ENCODE measurements at regions not wholly inside any gene's neighbourhood (a gene's known extent, or its start where the extent isn't known, plus 50 kb on each side); places are given as distances from the start of the nearest gene placed in this dataset.

DNA sequence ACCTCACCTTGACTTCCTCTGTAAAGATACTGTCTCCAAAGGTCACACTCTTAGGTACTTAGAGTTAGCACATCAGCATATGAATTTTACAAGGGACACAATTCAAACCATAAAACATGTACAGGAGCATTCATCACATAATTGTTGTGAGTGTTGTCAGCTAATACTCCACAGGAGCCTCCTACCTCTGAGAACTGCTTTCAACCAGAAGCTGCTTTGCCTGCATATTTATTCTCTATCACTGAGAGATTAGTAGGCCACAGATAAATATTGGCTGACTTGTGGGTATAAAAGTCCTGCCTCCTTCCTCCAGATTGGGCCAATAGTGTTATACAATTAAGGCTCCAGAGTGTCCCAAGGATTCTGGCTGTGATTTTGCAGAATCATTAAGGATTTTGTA, 1207.0 kb downstream of the XPNPEP1 start:
- Histone ChIP-seq H3K4me1 (ENCODE audit: control insufficient read depth in 1 of 2, insufficient read depth in 1 of 2, low read depth in 1 of 2, low read length in 1 of 2) (no peaks in the 10 kb centered on the region), H3K9me3 (no peaks in the 10 kb centered on the region), H3K36me3 (no peaks in the 10 kb centered on the region), H3K4me3 (ENCODE audit: low read depth in 1 of 2, low read length in 1 of 2) (no peak overlapping the region), H3K27me3 (no peaks in the 10 kb centered on the region), H3K27ac (no peak overlapping the region)
- TF ChIP-seq, protein P1, sequence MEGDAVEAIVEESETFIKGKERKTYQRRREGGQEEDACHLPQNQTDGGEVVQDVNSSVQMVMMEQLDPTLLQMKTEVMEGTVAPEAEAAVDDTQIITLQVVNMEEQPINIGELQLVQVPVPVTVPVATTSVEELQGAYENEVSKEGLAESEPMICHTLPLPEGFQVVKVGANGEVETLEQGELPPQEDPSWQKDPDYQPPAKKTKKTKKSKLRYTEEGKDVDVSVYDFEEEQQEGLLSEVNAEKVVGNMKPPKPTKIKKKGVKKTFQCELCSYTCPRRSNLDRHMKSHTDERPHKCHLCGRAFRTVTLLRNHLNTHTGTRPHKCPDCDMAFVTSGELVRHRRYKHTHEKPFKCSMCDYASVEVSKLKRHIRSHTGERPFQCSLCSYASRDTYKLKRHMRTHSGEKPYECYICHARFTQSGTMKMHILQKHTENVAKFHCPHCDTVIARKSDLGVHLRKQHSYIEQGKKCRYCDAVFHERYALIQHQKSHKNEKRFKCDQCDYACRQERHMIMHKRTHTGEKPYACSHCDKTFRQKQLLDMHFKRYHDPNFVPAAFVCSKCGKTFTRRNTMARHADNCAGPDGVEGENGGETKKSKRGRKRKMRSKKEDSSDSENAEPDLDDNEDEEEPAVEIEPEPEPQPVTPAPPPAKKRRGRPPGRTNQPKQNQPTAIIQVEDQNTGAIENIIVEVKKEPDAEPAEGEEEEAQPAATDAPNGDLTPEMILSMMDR (IDR thresholded peaks at IDR 0.05) = no peak

DNA sequence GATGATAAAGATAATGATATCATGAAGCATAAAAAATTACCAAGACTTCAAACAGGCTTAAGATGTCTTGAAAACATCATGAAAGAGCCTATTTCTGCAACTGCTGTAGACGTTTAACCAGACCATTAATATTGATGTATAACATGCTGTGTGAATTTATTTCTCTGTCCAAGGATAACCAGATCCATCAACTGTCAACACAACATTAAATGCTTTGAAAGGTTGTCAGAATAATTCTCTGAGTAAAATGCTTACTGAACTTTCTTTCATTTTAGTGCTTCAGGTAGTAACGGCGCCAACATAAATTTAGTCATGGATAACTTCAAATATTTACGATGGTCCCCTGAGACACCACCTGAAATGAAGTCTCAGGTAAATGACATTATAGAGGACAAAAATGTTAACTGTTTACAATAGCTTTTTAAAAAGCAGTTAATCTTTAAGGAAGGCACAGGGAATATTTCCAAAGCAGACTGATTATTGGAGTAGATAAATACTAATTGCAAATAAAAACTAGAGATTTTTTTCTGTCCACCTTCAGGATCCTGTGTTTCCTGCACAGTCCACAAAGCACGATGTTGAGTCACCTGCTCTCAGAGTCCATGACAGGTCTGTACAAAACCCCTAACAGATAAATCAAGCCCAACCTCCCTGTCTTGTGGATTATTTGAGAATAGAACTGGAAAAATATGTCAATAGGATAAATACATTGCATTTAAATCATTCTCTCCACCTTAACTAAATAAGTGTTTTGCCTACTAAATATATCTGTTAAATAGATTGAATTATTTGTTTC, 1213.2 kb downstream of the XPNPEP1 start:
- Histone ChIP-seq H3K36me3 (no peaks in the 10 kb centered on the region), H3K27ac (no peak overlapping the region), H3K4me3 (ENCODE audit: low read depth in 1 of 2, low read length in 1 of 2) (no peak overlapping the region), H3K4me1 (ENCODE audit: control insufficient read depth in 1 of 2, insufficient read depth in 1 of 2, low read depth in 1 of 2, low read length in 1 of 2) (no peaks in the 10 kb centered on the region), H3K27me3 (no peaks in the 10 kb centered on the region), H3K9me3 (no peaks in the 10 kb centered on the region)
- TF ChIP-seq, protein P1 (IDR thresholded peaks at IDR 0.05) = no peak

DNA sequence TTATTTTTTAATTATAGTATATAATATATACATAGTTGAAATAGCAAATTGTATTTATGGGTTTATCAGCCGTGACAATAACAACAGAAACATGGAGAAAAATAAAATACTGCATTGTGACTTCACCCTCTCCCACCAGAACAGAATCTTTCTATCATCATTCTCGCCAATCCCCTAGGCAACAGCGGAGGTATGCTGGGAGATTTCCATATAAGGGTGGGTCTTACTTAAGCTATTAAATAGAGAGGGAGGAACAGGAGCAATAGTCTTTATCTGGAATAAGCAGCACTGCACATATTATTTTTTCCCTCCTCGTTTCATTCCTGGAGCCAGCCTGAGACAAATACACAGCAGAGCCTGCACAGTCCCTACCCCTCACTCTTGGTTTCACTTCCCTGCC, 1214.9 kb downstream of the XPNPEP1 start:
- H3K27ac ChIP-seq = no peak overlapping the region
- H3K9me3 ChIP-seq = no peaks in the 10 kb centered on the region
- TF ChIP-seq, protein P1 (IDR thresholded peaks at IDR 0.05) = no peak
- no peaks in the 10 kb centered on the region for H3K36me3 ChIP-seq
- H3K4me3 ChIP-seq (ENCODE audit: low read depth in 1 of 2, low read length in 1 of 2) = no peak overlapping the region
- H3K4me1 ChIP-seq (ENCODE audit: control insufficient read depth in 1 of 2, insufficient read depth in 1 of 2, low read depth in 1 of 2, low read length in 1 of 2) = no peaks in the 10 kb centered on the region
- H3K27me3 ChIP-seq = no peaks in the 10 kb centered on the region

DNA sequence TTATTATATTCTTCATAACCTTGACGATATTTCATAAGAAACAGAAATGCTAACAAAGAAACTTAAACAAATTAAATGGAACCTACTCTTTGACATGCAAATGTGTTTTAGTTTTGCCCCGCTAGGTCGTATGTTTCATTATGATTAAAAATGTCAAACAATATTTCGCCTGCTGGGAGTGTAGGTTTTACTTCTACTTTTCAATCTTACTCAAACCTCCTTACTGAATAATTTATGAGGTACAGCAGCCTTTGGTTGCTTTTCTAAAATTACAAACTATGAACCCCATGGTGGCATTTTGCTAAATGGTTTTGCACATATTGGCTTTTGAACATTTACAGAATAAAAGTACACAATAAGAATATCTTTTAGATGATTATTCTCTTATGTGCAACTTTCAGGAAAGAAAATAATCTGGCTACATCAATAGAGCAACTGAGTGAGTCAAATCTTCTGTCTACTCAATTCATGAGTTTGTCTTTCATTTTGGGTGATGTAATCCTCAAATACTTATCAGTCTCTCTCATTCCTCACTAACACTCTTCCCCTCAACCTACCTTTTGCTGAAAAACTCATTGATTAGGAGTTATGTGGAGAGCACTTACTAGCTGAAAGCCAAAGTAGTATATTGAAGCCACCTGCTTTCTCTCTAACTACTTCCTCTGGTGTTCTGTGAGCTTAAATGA, 1226.4 kb downstream of the XPNPEP1 start:
- Histone ChIP-seq H3K27ac (no peak overlapping the region), H3K4me3 (ENCODE audit: low read depth in 1 of 2, low read length in 1 of 2) (no peak overlapping the region), H3K36me3 (no peaks in the 10 kb centered on the region), H3K27me3 (no peaks in the 10 kb centered on the region), H3K4me1 (ENCODE audit: control insufficient read depth in 1 of 2, insufficient read depth in 1 of 2, low read depth in 1 of 2, low read length in 1 of 2) (no peaks in the 10 kb centered on the region), H3K9me3 (no peaks in the 10 kb centered on the region)
- TF ChIP-seq, protein P1 (IDR thresholded peaks at IDR 0.05) = no peak

DNA sequence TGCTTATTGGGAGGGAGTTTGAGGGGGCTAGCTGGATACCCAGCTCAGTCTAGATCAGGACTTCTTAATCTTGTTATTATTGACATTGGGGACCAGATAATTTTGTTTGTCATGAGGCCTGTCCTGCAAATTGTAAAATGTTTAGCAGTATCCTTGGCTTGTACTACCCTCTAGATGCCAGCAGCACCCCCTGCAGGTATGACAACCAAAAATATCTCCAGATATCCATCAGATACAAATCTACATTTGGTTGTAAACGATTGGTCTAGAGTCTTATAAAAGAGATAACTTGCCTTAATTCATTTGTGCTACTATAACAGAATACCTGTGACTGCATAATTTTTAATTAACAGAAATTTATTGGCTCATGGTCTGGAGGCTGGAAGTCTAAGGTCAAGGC, 1232.2 kb downstream of the XPNPEP1 start:
- Histone ChIP-seq H3K36me3 (no peaks in the 10 kb centered on the region), H3K27ac (no peak overlapping the region), H3K27me3 (no peaks in the 10 kb centered on the region), H3K4me1 (ENCODE audit: control insufficient read depth in 1 of 2, insufficient read depth in 1 of 2, low read depth in 1 of 2, low read length in 1 of 2) (no peaks in the 10 kb centered on the region), H3K4me3 (ENCODE audit: low read depth in 1 of 2, low read length in 1 of 2) (no peak overlapping the region), H3K9me3 (no peaks in the 10 kb centered on the region)
- TF ChIP-seq, protein P1 (IDR thresholded peaks at IDR 0.05) = no peak
